ENCODE measurements at regions not wholly inside any gene's neighbourhood (a gene's known extent, or its start where the extent isn't known, plus 50 kb on each side); places are given as distances from the start of the nearest gene placed in this dataset.
"Not testable (repeated sequence)": the region's sequence is repeated elsewhere in the genome, so short reads cannot be mapped to it uniquely, and the experiment has no call there.

DNA sequence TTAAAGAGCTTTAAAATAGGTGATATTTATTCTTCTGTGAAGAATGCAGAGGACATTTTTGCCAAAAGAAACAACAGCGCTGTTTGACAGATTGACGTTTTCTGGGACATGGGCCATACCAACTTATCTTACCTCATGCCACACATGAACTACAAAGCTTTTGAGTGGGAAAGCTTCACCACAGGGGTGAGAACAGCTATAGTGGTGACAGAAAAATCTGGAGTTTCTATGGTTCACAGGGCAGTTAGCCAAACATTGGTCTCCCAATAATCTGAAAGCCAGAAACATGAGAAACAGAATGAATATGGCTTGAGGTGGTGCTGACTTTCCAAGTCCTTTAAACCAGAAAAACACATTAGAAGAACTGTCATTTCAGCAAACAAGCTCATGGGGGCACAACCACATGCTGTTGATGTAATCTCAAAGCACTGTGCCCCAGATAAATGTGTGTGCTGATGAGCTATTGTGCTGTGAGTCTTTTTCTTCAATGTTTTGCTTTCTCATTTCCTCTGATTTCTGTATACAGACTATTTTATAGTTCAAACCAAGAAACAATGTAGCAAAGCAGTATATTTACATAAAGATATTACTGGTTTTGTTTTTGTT lies 905.4 kb downstream of the SLC16A7 start:
- no CpG with 5 or more reads among the region's 2 CpGs for WGBS (ENCODE audit: insufficient coverage, insufficient read length)
- H3K9me3 ChIP-seq (ENCODE audit: control insufficient read depth, insufficient read depth, low read length): no peaks in the 10 kb centered on the region
- no peak overlapping the region for H3K27ac ChIP-seq (ENCODE audit: low read length)
- H3K4me3 ChIP-seq (ENCODE audit: low read length): no peak overlapping the region
- H3K27me3 ChIP-seq (ENCODE audit: control insufficient read depth, insufficient read depth, low read length): no peaks in the 10 kb centered on the region
- H3K36me3 ChIP-seq (ENCODE audit: control insufficient read depth, insufficient read depth, low read length): no peaks in the 10 kb centered on the region
- H3K4me1 ChIP-seq (ENCODE audit: control insufficient read depth, insufficient read depth, low read length): no peaks in the 10 kb centered on the region
- DNase-seq (ENCODE audit: low read depth, low spot score): no peak

GRCh38 chr12:60522684-60523400 lies 927.0 kb downstream of the SLC16A7 start:
- Histone ChIP-seq H3K36me3 (ENCODE audit: control insufficient read depth, insufficient read depth, low read length) (no peaks in the 10 kb centered on the region), H3K9me3 (ENCODE audit: control insufficient read depth, insufficient read depth, low read length) (no peaks in the 10 kb centered on the region), H3K27me3 (ENCODE audit: control insufficient read depth, insufficient read depth, low read length) (no peaks in the 10 kb centered on the region), H3K4me3 (ENCODE audit: low read length) (no peak overlapping the region), H3K27ac (ENCODE audit: low read length) (no peak overlapping the region), H3K4me1 (ENCODE audit: control insufficient read depth, insufficient read depth, low read length) (no peaks in the 10 kb centered on the region)
- no peak for DNase-seq (ENCODE audit: low read depth, low spot score)
- no CpG with 5 or more reads among the region's 5 CpGs for WGBS (ENCODE audit: insufficient coverage, insufficient read length)

DNA sequence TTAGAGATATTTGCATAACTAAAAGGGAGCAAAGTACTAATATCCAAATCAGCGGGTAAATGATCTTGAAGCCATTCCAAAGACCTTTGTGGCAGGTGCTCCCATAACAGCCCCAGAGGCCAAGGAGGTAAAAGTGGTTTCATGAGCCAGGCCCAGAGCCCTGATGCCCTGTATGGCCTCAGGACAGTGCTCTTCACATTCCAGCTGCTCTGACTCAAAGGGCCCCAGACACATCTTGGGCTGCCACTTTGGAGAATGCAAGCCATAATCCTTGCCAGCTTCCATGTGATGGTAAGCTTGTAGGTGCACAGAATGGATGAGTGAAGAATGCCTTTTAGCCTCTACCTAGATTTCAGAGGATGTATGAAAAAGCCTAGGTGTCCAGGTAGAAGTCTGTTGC lies 933.4 kb downstream of the SLC16A7 start:
- Histone ChIP-seq H3K27me3 (ENCODE audit: control insufficient read depth, insufficient read depth, low read length) (no peaks in the 10 kb centered on the region), H3K4me1 (ENCODE audit: control insufficient read depth, insufficient read depth, low read length) (no peaks in the 10 kb centered on the region), H3K9me3 (ENCODE audit: control insufficient read depth, insufficient read depth, low read length) (no peaks in the 10 kb centered on the region), H3K27ac (ENCODE audit: low read length) (no peak overlapping the region), H3K4me3 (ENCODE audit: low read length) (no peak overlapping the region), H3K36me3 (ENCODE audit: control insufficient read depth, insufficient read depth, low read length) (no peaks in the 10 kb centered on the region)
- WGBS (ENCODE audit: insufficient coverage, insufficient read length): no CpG with 5 or more reads among the region's 1 CpG
- DNase-seq (ENCODE audit: low read depth, low spot score): no peak

- no CpG with 5 or more reads among the region's 1 CpG for WGBS (ENCODE audit: insufficient coverage, insufficient read length)
- H3K27ac ChIP-seq (ENCODE audit: low read length): no peak overlapping the region
- H3K4me1 ChIP-seq (ENCODE audit: control insufficient read depth, insufficient read depth, low read length): no peaks in the 10 kb centered on the region
Observed at GRCh38 chr12:60529723-60530122, 933.9 kb downstream of the SLC16A7 start.

DNA sequence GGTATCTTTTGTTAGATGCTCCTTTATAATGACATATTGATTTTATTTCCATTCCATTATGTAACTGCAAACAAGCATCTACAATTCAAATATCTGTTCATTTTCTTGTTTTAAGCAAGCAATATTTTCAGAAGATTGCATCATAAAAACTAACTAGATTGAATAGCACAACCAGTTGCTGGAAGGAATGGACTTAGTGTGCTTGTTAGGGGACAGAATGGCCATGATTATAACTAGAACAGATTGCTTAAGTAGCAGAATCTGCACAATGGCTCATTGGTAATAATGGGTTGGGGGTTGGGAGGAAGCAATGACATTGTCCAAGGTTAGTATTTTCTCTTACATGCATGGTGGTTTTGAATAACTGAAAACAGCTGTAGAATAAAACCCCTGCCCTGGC lies 939.5 kb downstream of the SLC16A7 start:
- no peaks in the 10 kb centered on the region for H3K4me1 ChIP-seq (ENCODE audit: control insufficient read depth, insufficient read depth, low read length)
- no peaks in the 10 kb centered on the region for H3K27me3 ChIP-seq (ENCODE audit: control insufficient read depth, insufficient read depth, low read length)
- H3K4me3 ChIP-seq (ENCODE audit: low read length): no peak overlapping the region
- no peak overlapping the region for H3K27ac ChIP-seq (ENCODE audit: low read length)
- DNase-seq (ENCODE audit: low read depth, low spot score): no peak
- no peaks in the 10 kb centered on the region for H3K36me3 ChIP-seq (ENCODE audit: control insufficient read depth, insufficient read depth, low read length)
- no peaks in the 10 kb centered on the region for H3K9me3 ChIP-seq (ENCODE audit: control insufficient read depth, insufficient read depth, low read length)

More at GRCh38 chr12:60529723-60530122, 933.9 kb downstream of the SLC16A7 start:
- Histone ChIP-seq H3K4me3 (ENCODE audit: low read length) (no peak overlapping the region), H3K9me3 (ENCODE audit: control insufficient read depth, insufficient read depth, low read length) (no peaks in the 10 kb centered on the region), H3K36me3 (ENCODE audit: control insufficient read depth, insufficient read depth, low read length) (no peaks in the 10 kb centered on the region), H3K27me3 (ENCODE audit: control insufficient read depth, insufficient read depth, low read length) (no peaks in the 10 kb centered on the region)
- DNase-seq (ENCODE audit: low read depth, low spot score): no peak

- no peaks in the 10 kb centered on the region for H3K9me3 ChIP-seq (ENCODE audit: control insufficient read depth, insufficient read depth, low read length)
- no peak for DNase-seq (ENCODE audit: low read depth, low spot score)
- H3K36me3 ChIP-seq (ENCODE audit: control insufficient read depth, insufficient read depth, low read length): no peaks in the 10 kb centered on the region
- no peaks in the 10 kb centered on the region for H3K4me1 ChIP-seq (ENCODE audit: control insufficient read depth, insufficient read depth, low read length)
- H3K4me3 ChIP-seq (ENCODE audit: low read length): no peak overlapping the region
- no CpG with 5 or more reads among the region's 5 CpGs for WGBS (ENCODE audit: insufficient coverage, insufficient read length)
- no peaks in the 10 kb centered on the region for H3K27me3 ChIP-seq (ENCODE audit: control insufficient read depth, insufficient read depth, low read length)
- H3K27ac ChIP-seq (ENCODE audit: low read length): no peak overlapping the region
Observed at GRCh38 chr12:60539592-60539991, 943.8 kb downstream of the SLC16A7 start.

DNA sequence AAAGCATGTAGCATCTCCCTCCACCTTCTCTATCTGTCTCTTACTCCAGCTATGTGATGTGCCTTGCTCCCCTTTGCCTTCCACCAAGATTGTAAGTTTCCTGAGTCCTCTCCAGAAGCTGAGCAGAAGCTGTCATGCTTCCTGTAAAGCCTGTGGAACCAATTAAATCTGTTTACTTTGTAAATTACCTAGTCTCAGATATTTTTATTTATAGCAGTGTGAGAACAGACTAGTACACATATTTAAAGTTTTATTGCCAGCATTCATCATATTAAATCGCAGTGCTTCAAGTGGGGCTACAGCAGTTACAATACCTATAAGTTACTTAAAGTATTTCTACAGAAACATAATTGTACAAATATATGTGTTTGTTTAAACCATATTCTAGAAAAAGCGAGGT lies 973.1 kb downstream of the SLC16A7 start:
- WGBS (ENCODE audit: insufficient coverage, insufficient read length): no CpG with 5 or more reads among the region's 2 CpGs
- Histone ChIP-seq H3K4me3 (ENCODE audit: low read length) (no peak overlapping the region), H3K4me1 (ENCODE audit: control insufficient read depth, insufficient read depth, low read length) (no peaks in the 10 kb centered on the region), H3K9me3 (ENCODE audit: control insufficient read depth, insufficient read depth, low read length) (no peaks in the 10 kb centered on the region), H3K36me3 (ENCODE audit: control insufficient read depth, insufficient read depth, low read length) (no peaks in the 10 kb centered on the region), H3K27ac (ENCODE audit: low read length) (no peak overlapping the region), H3K27me3 (ENCODE audit: control insufficient read depth, insufficient read depth, low read length) (no peaks in the 10 kb centered on the region)
- DNase-seq (ENCODE audit: low read depth, low spot score): no peak

DNA sequence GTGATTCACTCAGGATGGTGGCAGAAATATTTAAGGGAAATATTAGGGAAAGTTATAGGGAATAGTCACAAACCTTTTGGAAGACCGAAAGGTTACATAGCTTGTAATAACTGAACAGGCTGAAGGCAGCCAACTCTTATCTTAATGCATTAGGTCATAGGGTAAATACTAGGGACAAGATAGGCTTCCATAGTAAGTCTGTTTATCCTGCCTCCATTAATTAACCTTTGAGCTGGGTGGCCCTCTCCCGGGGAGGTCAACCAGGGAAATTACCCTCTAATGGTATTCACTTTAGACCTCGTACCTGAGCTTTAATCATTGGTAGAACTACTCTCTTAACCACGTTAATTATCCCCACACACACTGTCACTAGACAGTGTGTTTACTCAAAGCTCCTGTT lies 981.8 kb downstream of the SLC16A7 start:
- no peaks in the 10 kb centered on the region for H3K4me1 ChIP-seq (ENCODE audit: control insufficient read depth, insufficient read depth, low read length)
- no peaks in the 10 kb centered on the region for H3K36me3 ChIP-seq (ENCODE audit: control insufficient read depth, insufficient read depth, low read length)
- DNase-seq (ENCODE audit: low read depth, low spot score): no peak
- no peak overlapping the region for H3K4me3 ChIP-seq (ENCODE audit: low read length)
- WGBS (ENCODE audit: insufficient coverage, insufficient read length): no CpG with 5 or more reads among the region's 4 CpGs
- no peaks in the 10 kb centered on the region for H3K27me3 ChIP-seq (ENCODE audit: control insufficient read depth, insufficient read depth, low read length)
- no peaks in the 10 kb centered on the region for H3K9me3 ChIP-seq (ENCODE audit: control insufficient read depth, insufficient read depth, low read length)
- no peak overlapping the region for H3K27ac ChIP-seq (ENCODE audit: low read length)

DNA sequence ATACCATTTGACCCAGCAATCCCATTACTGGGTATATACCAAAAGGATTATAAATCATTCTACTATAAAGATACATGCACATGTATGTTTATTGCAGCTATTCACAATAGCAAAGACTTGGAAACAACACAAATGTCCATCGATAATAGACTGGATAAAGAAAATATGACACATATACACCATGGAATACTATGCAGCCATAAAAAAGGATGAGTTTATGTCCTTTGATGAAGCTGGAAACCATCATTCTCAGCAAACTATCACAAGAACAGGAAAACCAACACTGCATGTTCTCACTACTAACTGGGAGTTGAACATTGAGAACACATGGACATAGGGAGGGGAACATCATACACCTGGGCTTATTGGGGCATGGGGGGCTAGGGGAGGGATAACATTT lies 991.8 kb downstream of the SLC16A7 start:
- H3K4me1 ChIP-seq (ENCODE audit: control insufficient read depth, insufficient read depth, low read length); H3K4me3 ChIP-seq (ENCODE audit: low read length); H3K27ac ChIP-seq (ENCODE audit: low read length); DNase-seq (ENCODE audit: low read depth, low spot score); H3K27me3 ChIP-seq (ENCODE audit: control insufficient read depth, insufficient read depth, low read length); H3K36me3 ChIP-seq (ENCODE audit: control insufficient read depth, insufficient read depth, low read length); H3K9me3 ChIP-seq (ENCODE audit: control insufficient read depth, insufficient read depth, low read length): not testable (repeated sequence)
- no CpG with 5 or more reads among the region's 1 CpG for WGBS (ENCODE audit: insufficient coverage, insufficient read length)

DNA sequence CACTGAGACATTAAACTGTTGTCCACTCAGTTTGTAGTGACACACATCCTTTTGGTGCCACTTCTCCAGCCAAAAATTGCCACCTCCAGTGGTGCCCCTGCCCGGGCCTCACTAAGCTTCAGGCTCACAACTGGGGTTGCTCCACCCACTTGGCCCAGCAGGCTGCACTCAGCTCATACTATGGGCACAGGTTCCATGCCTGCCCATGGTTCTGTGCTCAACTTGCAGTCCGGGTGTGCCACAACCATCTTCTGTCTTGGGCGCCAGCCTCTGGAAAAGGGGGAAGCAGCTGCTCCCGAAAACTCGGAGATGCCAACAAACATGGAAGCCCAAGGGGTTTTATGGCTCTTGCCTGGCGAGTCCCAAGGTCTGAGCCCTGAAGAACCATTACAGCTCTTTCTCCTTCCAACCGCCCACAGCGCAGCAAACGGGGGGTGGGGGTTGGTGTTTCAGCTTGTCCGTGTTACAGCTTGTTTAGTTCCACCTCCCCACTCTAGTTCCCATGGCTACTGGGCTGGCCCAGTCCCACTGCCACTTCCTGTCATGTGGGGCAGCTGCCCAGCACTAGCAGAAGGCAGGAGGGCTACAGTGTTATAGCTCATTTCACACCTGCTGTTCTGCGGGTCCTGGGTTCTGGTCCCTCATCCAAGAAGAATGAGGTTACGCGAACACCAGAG lies 998.3 kb downstream of the SLC16A7 start:
- DNase-seq (ENCODE audit: low read depth, low spot score): no peak
- no CpG with 5 or more reads among the region's 13 CpGs for WGBS (ENCODE audit: insufficient coverage, insufficient read length)

More for the DNA sequence above, 998.3 kb downstream of the SLC16A7 start:
- no peaks in the 10 kb centered on the region; the same call in 1 of the 2 replicates for H3K9me3 ChIP-seq (ENCODE audit: control insufficient read depth, insufficient read depth, low read length)
- H3K4me3 ChIP-seq (ENCODE audit: low read length): no peak overlapping the region
- no peaks in the 10 kb centered on the region for H3K36me3 ChIP-seq (ENCODE audit: control insufficient read depth, insufficient read depth, low read length)
- no peaks in the 10 kb centered on the region for H3K4me1 ChIP-seq (ENCODE audit: control insufficient read depth, insufficient read depth, low read length)
- H3K27me3 ChIP-seq (ENCODE audit: control insufficient read depth, insufficient read depth, low read length): no peaks in the 10 kb centered on the region
- H3K27ac ChIP-seq (ENCODE audit: low read length): no peak overlapping the region
